Glutamatergic neuron (in vitro differentiated cells): ENCODE measurements at regions not wholly inside any gene's neighbourhood (a gene's known extent, or its start where the extent isn't known, plus 50 kb on each side); places are given as distances from the start of the nearest gene placed in this dataset.

Source experiments
- DNase-seq: peaks from one replicate; pipeline ENCODE4 v3.0.0; 2022
- H3K27ac Mint-ChIP-seq: one replicate; pipeline ENCODE4 v1.8.0; 2020; ENCODE audit warnings: mild to moderate bottlenecking, mixed read lengths, inconsistent platforms; ENCODE audit not compliant: unreplicated experiment
- H3K27me3 Mint-ChIP-seq: one replicate; pipeline ENCODE4 v1.8.0; 2020; ENCODE audit warnings: mild to moderate bottlenecking, moderate library complexity, mixed read lengths, inconsistent platforms; ENCODE audit not compliant: unreplicated experiment
- H3K36me3 Mint-ChIP-seq: one replicate; pipeline ENCODE4 v1.8.0; 2020; ENCODE audit warnings: mild to moderate bottlenecking, mixed read lengths, inconsistent platforms; ENCODE audit not compliant: unreplicated experiment
- H3K4me1 Mint-ChIP-seq: one replicate; pipeline ENCODE4 v1.8.0; 2020; ENCODE audit warnings: mild to moderate bottlenecking, low read depth, mixed read lengths, inconsistent platforms; ENCODE audit not compliant: unreplicated experiment
- H3K4me3 Mint-ChIP-seq: one replicate; pipeline ENCODE4 v1.8.0; 2020; ENCODE audit warnings: mild to moderate bottlenecking, mixed read lengths, inconsistent platforms; ENCODE audit not compliant: unreplicated experiment
- H3K9me3 Mint-ChIP-seq: one replicate; pipeline ENCODE4 v1.8.0; 2020; ENCODE audit warnings: mild to moderate bottlenecking, moderate library complexity, mixed read lengths, inconsistent platforms; ENCODE audit not compliant: unreplicated experiment
- CTCF ChIP-seq: fragments of 200-600 bp; sonication (generic); IDR thresholded peaks from one replicate; pipeline ENCODE4 v1.5.0; 2021; ENCODE audit not compliant: partially characterized antibody, unreplicated experiment

GRCh38 chr4:178814908-178815307 is 1372.7 kb upstream of the AGA start:
- Mint-ChIP-seq H3K27ac (no peak overlapping the region), H3K4me1 (peaks cover 4% of the 10 kb centered on the region), H3K36me3 (no peaks in the 10 kb centered on the region), H3K4me3 (no peak overlapping the region), H3K9me3 (no peaks in the 10 kb centered on the region), H3K27me3 (no peaks in the 10 kb centered on the region)
- DNase-seq: no peak
- TF ChIP-seq CTCF: no peak

GRCh38 chr4:178823673-178824295 is 1381.5 kb upstream of the AGA start:
- Mint-ChIP-seq H3K27me3 (no peaks in the 10 kb centered on the region), H3K27ac (no peak overlapping the region), H3K36me3 (no peaks in the 10 kb centered on the region), H3K4me3 (no peak overlapping the region), H3K9me3 (no peaks in the 10 kb centered on the region), H3K4me1 (no peaks in the 10 kb centered on the region)
- no peak for TF ChIP-seq CTCF
- DNase-seq: no peak

GRCh38 chr4:178836865-178837264 is 1394.6 kb upstream of the AGA start:
- no peak for DNase-seq
- Mint-ChIP-seq H3K4me3 (no peak overlapping the region), H3K27ac (no peak overlapping the region), H3K9me3 (no peaks in the 10 kb centered on the region), H3K27me3 (no peaks in the 10 kb centered on the region), H3K36me3 (no peaks in the 10 kb centered on the region), H3K4me1 (no peaks in the 10 kb centered on the region)
- no peak for TF ChIP-seq CTCF

GRCh38 chr4:178838776-178839175 is 1396.5 kb upstream of the AGA start:
- H3K27ac Mint-ChIP-seq: no peak overlapping the region
- no peaks in the 10 kb centered on the region for H3K36me3 Mint-ChIP-seq
- H3K4me1 Mint-ChIP-seq: no peaks in the 10 kb centered on the region
- no peak for TF ChIP-seq CTCF
- no peaks in the 10 kb centered on the region for H3K27me3 Mint-ChIP-seq
- no peak for DNase-seq
- no peak overlapping the region for H3K4me3 Mint-ChIP-seq
- H3K9me3 Mint-ChIP-seq: no peaks in the 10 kb centered on the region

GRCh38 chr4:178856139-178856800 is 1414.0 kb upstream of the AGA start:
- H3K4me1 Mint-ChIP-seq: no peaks in the 10 kb centered on the region
- no peak for DNase-seq
- H3K9me3 Mint-ChIP-seq: no peaks in the 10 kb centered on the region
- no peaks in the 10 kb centered on the region for H3K27me3 Mint-ChIP-seq
- no peak overlapping the region for H3K4me3 Mint-ChIP-seq
- H3K27ac Mint-ChIP-seq: no peak overlapping the region
- TF ChIP-seq CTCF: no peak
- no peaks in the 10 kb centered on the region for H3K36me3 Mint-ChIP-seq
